ENCODE measurements at regions not wholly inside any gene's neighbourhood (a gene's known extent, or its start where the extent isn't known, plus 50 kb on each side); places are given as distances from the start of the nearest gene placed in this dataset.

DNA sequence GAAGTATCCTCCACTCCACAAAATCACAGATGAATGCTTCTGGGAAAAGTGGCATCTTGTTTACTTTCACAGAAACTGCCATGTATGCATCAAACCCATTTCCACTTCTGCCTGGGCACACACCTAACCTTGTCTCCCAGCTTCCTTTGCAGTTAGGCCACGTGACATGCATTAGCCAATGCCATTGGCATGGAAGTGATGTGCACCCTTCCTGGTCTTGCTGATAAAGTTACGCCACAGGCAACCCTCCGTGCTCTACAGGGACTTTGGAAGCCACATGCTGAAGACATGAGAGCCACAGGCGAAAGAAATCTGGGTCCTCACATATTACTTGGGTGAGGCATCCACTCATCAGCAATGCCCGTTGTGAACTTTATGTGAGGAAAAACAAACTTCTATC lies 123.3 kb downstream of the USP46 start:
- peaks cover 9% of the 10 kb centered on the region for H3K9me3 Mint-ChIP-seq
- TF ChIP-seq, protein P1, sequence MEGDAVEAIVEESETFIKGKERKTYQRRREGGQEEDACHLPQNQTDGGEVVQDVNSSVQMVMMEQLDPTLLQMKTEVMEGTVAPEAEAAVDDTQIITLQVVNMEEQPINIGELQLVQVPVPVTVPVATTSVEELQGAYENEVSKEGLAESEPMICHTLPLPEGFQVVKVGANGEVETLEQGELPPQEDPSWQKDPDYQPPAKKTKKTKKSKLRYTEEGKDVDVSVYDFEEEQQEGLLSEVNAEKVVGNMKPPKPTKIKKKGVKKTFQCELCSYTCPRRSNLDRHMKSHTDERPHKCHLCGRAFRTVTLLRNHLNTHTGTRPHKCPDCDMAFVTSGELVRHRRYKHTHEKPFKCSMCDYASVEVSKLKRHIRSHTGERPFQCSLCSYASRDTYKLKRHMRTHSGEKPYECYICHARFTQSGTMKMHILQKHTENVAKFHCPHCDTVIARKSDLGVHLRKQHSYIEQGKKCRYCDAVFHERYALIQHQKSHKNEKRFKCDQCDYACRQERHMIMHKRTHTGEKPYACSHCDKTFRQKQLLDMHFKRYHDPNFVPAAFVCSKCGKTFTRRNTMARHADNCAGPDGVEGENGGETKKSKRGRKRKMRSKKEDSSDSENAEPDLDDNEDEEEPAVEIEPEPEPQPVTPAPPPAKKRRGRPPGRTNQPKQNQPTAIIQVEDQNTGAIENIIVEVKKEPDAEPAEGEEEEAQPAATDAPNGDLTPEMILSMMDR (conservative IDR thresholded peaks at IDR 0.05): no peak
- no peaks in the 10 kb centered on the region for H3K27me3 Mint-ChIP-seq (ENCODE audit: low read depth)
- H3K4me1 Mint-ChIP-seq: no peaks in the 10 kb centered on the region
- H3K27ac Mint-ChIP-seq (ENCODE audit: unreplicated experiment): no peak overlapping the region
- peaks cover 2% of the 10 kb centered on the region for H3K36me3 Mint-ChIP-seq (ENCODE audit: low read depth)
- no peak for DNase-seq (ENCODE audit: low read depth, low spot score)
- H3K4me3 Mint-ChIP-seq: no peak overlapping the region
